ENCODE measurements at regions not wholly inside any gene's neighbourhood (a gene's known extent, or its start where the extent isn't known, plus 50 kb on each side); places are given as distances from the start of the nearest gene placed in this dataset.

- 82 to 88% methylated on average over 3 of the region's 3 CpGs for WGBS, 2 donors
- TF ChIP-seq CTCF (IDR thresholded peaks at IDR 0.05), result no peak
- H3K27ac ChIP-seq, result no peak overlapping the region
- H3K4me1 ChIP-seq, result peaks cover 0 to 6% (median 0%) of the 10 kb centered on the region in 9 donors
- peaks cover 0 to under 1% (median 0%) of the 10 kb centered on the region in 11 donors for H3K9me3 ChIP-seq
- no peak overlapping the region for H3K4me3 ChIP-seq
- H3K36me3 ChIP-seq, result no peaks in the 10 kb centered on the region
- H3K27me3 ChIP-seq, result no peaks in the 10 kb centered on the region
- intact Hi-C loops (cut with DNase I), result no loop called here
- DNase-seq (no peak), ATAC-seq (no peak)
Measured at GRCh38 chr17:70259400-70259799, 90.1 kb downstream of the KCNJ2 start.

- ATAC-seq (no peak), DNase-seq (no peak)
- Histone ChIP-seq H3K27ac (no peak overlapping the region), H3K9me3 (no peaks in the 10 kb centered on the region), H3K4me1 (peaks cover 0 to 8% (median 0%) of the 10 kb centered on the region in 9 donors), H3K27me3 (no peaks in the 10 kb centered on the region), H3K36me3 (no peaks in the 10 kb centered on the region), H3K4me3 (no peak overlapping the region)
- no peak for TF ChIP-seq CTCF (IDR thresholded peaks at IDR 0.05)
- WGBS, 2 donors, result 59 to 69% methylated on average over 3 of the region's 3 CpGs
- intact Hi-C loops (cut with DNase I), result loop anchor here in 1 of 10 donors (5.0 kb wide), 1 partner anchor 1831 kb away; no protein-coding TSS in a partner anchor
Measured at GRCh38 chr17:70261170-70261569, 91.8 kb downstream of the KCNJ2 start.

- H3K4me1 ChIP-seq, result peaks cover 0 to 8% (median 0%) of the 10 kb centered on the region in 9 donors
- 77 to 78% methylated on average over 2 of the region's 2 CpGs for WGBS, 2 donors
- H3K4me3 ChIP-seq, result no peak overlapping the region
- no peaks in the 10 kb centered on the region for H3K27me3 ChIP-seq
- no peak for TF ChIP-seq CTCF (IDR thresholded peaks at IDR 0.05)
- intact Hi-C loops (cut with DNase I), result no loop called here
- no peaks in the 10 kb centered on the region for H3K36me3 ChIP-seq
- DNase-seq (no peak), ATAC-seq (no peak)
- H3K9me3 ChIP-seq, result peaks cover 0 to 4% (median 0%) of the 10 kb centered on the region in 11 donors
- no peak overlapping the region for H3K27ac ChIP-seq
Measured at GRCh38 chr17:70265471-70265870, 96.1 kb downstream of the KCNJ2 start.

GRCh38 chr17:70266394-70266793 lies 97.1 kb downstream of the KCNJ2 start:
- no peak overlapping the region for H3K27ac ChIP-seq
- H3K4me3 ChIP-seq, result no peak overlapping the region
- H3K27me3 ChIP-seq, result no peaks in the 10 kb centered on the region
- WGBS, 2 donors, result 81 to 84% methylated on average over 2 of the region's 2 CpGs
- H3K36me3 ChIP-seq, result no peaks in the 10 kb centered on the region
- ATAC-seq (no peak), DNase-seq (no peak)
- H3K4me1 ChIP-seq, result peaks cover 0 to 8% (median 0%) of the 10 kb centered on the region in 9 donors
- intact Hi-C loops (cut with DNase I), result no loop called here
- peaks cover 0 to 4% (median 0%) of the 10 kb centered on the region in 11 donors for H3K9me3 ChIP-seq
- TF ChIP-seq CTCF (IDR thresholded peaks at IDR 0.05), result no peak
